GM12891 (cell line): ENCODE measurements at regions not wholly inside any gene's neighbourhood (a gene's known extent, or its start where the extent isn't known, plus 50 kb on each side); places are given as distances from the start of the nearest gene placed in this dataset.

Experiments used
- POLR2A ChIP-seq: IDR thresholded peaks from 2 replicates; pipeline ENCODE4 v1.6.1; 2011; ENCODE audit warnings: low read depth, low read length, control low read depth
- POLR2AphosphoS5 ChIP-seq: IDR thresholded peaks from 2 replicates; pipeline ENCODE4 v1.6.1; 2011; ENCODE audit warnings: low read depth, low read length, control low read depth
- TAF1 ChIP-seq: IDR thresholded peaks from 2 replicates; pipeline ENCODE4 v1.6.1; 2011; ENCODE audit warnings: low read depth, low read length, control low read depth

- TF ChIP-seq POLR2A = no peak
- TF ChIP-seq POLR2AphosphoS5 = no peak
- TF ChIP-seq TAF1 = no peak
Measured at GRCh38 chr2:147260241-147260640, 584.6 kb upstream of the ACVR2A start.
